ENCODE measurements at regions not wholly inside any gene's neighbourhood (a gene's known extent, or its start where the extent isn't known, plus 50 kb on each side); places are given as distances from the start of the nearest gene placed in this dataset.
"Not testable (repeated sequence)": the region's sequence is repeated elsewhere in the genome, so short reads cannot be mapped to it uniquely, and the experiment has no call there.

DNA sequence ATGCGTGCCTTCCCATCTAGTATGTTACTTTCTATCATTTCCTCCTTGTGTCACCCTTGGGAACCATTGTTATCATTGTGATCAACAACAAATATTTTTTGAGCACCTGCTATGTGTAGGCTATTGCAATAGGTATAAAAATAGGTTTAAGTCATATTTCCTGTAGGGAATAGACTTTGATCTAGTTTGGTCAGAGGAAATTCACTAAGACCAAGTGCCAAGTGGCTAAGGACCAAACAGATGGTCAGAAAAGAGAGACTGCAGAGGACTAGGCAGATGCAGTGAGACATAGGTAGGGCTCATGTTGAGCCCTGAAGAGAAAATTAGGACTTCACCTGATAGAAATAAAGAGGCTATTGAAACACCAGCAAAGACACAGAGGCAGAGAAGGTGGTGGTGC is 430.0 kb upstream of the ADAMTSL1 start:
- Mint-ChIP-seq H3K27ac (no peak overlapping the region), H3K9me3 (no peaks in the 10 kb centered on the region), H3K4me1 (no peaks in the 10 kb centered on the region), H3K4me3 (no peak overlapping the region), H3K36me3 (ENCODE audit: low read depth) (no peaks in the 10 kb centered on the region), H3K27me3 (no peaks in the 10 kb centered on the region)
- intact Hi-C loops (cut with micrococcal nuclease): no loop called here
- no peak for DNase-seq

DNA sequence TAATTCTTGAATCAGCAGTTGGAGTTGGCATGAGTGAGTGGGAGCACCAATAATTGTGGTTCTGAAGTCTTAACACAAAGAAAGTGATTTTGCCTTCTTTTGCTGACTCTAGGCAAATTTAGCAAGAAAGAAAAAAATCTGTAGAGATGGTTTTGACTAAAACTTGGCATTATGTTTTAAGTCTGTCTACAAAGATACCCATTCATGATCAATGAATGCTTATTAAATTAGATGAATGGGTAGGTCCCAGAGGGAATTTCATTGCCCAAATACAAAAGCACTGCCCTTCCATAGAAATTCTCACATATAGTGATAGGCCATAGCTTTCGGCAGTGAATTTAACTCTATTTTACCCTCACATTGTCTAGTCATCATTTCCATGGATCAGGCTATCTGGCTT is 428.6 kb upstream of the ADAMTSL1 start:
- Mint-ChIP-seq H3K27ac (no peak overlapping the region), H3K4me3 (no peak overlapping the region)
- no peak for DNase-seq

GRCh38 chr9:18046068-18046467 is 427.9 kb upstream of the ADAMTSL1 start:
- intact Hi-C loops (cut with micrococcal nuclease): no loop called here
- Mint-ChIP-seq H3K27me3 (no peaks in the 10 kb centered on the region), H3K4me1 (no peaks in the 10 kb centered on the region), H3K4me3 (no peak overlapping the region), H3K36me3 (ENCODE audit: low read depth) (no peaks in the 10 kb centered on the region), H3K9me3 (no peaks in the 10 kb centered on the region), H3K27ac (no peak overlapping the region)
- DNase-seq: no peak

More for the DNA sequence above, 428.6 kb upstream of the ADAMTSL1 start:
- intact Hi-C loops (cut with micrococcal nuclease): no loop called here
- Mint-ChIP-seq H3K36me3 (ENCODE audit: low read depth) (no peaks in the 10 kb centered on the region), H3K9me3 (no peaks in the 10 kb centered on the region), H3K27me3 (no peaks in the 10 kb centered on the region), H3K4me1 (no peaks in the 10 kb centered on the region)

GRCh38 chr9:18051638-18052037 is 422.3 kb upstream of the ADAMTSL1 start:
- H3K4me1 Mint-ChIP-seq: peaks cover under 1% of the 10 kb centered on the region
- DNase-seq: no peak
- H3K9me3 Mint-ChIP-seq: no peaks in the 10 kb centered on the region
- H3K36me3 Mint-ChIP-seq (ENCODE audit: low read depth): no peaks in the 10 kb centered on the region
- intact Hi-C loops (cut with micrococcal nuclease): no loop called here
- no peak overlapping the region for H3K4me3 Mint-ChIP-seq
- H3K27ac Mint-ChIP-seq: no peak overlapping the region
- H3K27me3 Mint-ChIP-seq: no peaks in the 10 kb centered on the region

GRCh38 chr9:18052060-18052459 is 421.9 kb upstream of the ADAMTSL1 start:
- no peaks in the 10 kb centered on the region for H3K27me3 Mint-ChIP-seq
- no peaks in the 10 kb centered on the region for H3K9me3 Mint-ChIP-seq
- H3K27ac Mint-ChIP-seq: no peak overlapping the region
- no peaks in the 10 kb centered on the region for H3K36me3 Mint-ChIP-seq (ENCODE audit: low read depth)
- DNase-seq: no peak
- H3K4me3 Mint-ChIP-seq: no peak overlapping the region
- H3K4me1 Mint-ChIP-seq: peaks cover 1% of the 10 kb centered on the region
- intact Hi-C loops (cut with micrococcal nuclease): no loop called here

DNA sequence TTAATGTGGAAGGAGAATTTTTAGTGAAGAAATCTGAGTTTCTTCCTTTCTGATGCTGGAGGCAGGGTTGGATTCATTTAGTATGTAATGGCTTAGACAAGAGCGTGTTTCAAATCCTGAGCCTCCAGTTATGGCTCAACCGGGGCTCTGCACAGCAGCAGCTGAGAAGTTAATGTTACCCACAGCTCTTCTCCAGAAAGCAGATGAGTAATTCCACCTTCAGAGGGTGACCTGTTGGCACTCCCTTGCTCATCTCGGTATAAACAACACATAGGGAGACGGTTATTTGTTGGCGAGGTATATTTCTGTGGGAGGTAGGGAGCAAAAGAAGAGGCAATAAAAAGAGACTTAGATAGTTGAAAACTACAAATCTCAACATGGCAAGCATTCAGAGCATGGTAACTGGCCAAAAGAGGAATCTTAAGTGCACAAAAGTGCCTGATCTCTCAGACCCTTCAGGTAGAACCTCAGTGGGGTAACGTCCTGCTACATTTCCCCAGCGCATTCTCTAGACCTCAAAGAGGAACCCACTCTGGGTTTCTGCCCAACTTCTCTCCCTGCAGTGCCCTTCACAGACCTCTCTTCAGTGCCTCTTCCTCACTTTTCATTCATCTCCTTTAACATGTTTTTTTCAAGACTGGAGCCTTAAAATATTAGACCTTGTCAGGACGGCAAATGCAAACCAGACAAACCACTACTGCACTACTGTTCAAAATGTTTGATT is 417.5 kb upstream of the ADAMTSL1 start:
- Mint-ChIP-seq H3K4me1 (peaks cover 1% of the 10 kb centered on the region), H3K27me3 (no peaks in the 10 kb centered on the region), H3K36me3 (ENCODE audit: low read depth) (no peaks in the 10 kb centered on the region), H3K9me3 (no peaks in the 10 kb centered on the region), H3K4me3 (no peak overlapping the region), H3K27ac (no peak overlapping the region)
- intact Hi-C loops (cut with micrococcal nuclease): no loop called here
- DNase-seq: no peak

GRCh38 chr9:18056993-18057369 is 417.0 kb upstream of the ADAMTSL1 start:
- intact Hi-C loops (cut with micrococcal nuclease): no loop called here
- Mint-ChIP-seq H3K36me3 (ENCODE audit: low read depth) (no peaks in the 10 kb centered on the region), H3K4me1 (peaks cover 1% of the 10 kb centered on the region), H3K27me3 (no peaks in the 10 kb centered on the region), H3K4me3 (no peak overlapping the region), H3K27ac (no peak overlapping the region), H3K9me3 (no peaks in the 10 kb centered on the region)
- no peak for DNase-seq

DNA sequence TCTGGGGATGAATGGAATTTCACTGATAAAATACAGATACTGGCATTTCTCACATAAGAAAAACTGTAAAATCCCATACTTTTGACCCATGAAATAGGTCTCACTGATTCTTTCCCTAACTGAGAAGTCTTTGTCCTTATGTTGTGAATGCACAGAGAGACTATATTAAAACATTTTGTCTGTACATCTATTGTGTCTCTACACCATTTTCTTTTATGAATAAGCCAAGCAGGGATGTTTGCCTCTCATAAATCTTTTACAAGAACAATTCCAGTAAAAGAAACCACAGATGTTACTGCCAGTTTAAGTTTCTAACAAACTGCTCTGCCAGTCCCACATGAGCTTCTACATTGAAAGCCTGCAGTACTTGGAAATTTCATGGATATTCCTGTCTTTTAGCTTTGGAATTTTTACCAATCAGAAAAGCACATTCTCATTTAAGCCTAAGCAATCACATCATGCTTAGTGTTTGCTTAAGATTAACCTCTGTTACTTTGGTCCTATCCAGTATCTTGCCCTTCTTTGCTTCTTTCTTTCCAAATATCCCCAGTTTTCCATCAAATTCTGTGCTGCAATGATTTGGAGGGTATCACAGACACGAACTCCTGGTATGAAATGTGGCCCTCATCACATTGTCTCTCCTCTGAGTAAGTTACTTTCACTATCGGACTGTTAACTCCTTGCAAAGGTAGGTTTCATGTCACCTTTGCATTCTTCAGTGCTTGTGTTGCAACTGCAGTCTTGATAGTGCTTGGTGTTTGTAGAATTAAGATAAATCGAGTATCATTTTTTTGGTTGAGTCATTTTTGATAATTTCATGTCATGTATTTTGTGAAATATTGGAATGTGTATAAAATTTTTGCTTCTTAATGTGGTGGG is 415.1 kb upstream of the ADAMTSL1 start:
- DNase-seq: no peak
- H3K4me1 Mint-ChIP-seq: peaks cover 1% of the 10 kb centered on the region
- intact Hi-C loops (cut with micrococcal nuclease): no loop called here
- no peaks in the 10 kb centered on the region for H3K27me3 Mint-ChIP-seq
- H3K4me3 Mint-ChIP-seq: no peak overlapping the region
- no peaks in the 10 kb centered on the region for H3K9me3 Mint-ChIP-seq
- H3K27ac Mint-ChIP-seq: no peak overlapping the region
- no peaks in the 10 kb centered on the region for H3K36me3 Mint-ChIP-seq (ENCODE audit: low read depth)

GRCh38 chr9:18059447-18059846 is 414.5 kb upstream of the ADAMTSL1 start:
- Mint-ChIP-seq H3K9me3 (no peaks in the 10 kb centered on the region), H3K36me3 (ENCODE audit: low read depth) (no peaks in the 10 kb centered on the region), H3K27ac (no peak overlapping the region), H3K4me3 (no peak overlapping the region), H3K4me1 (peaks cover 1% of the 10 kb centered on the region), H3K27me3 (no peaks in the 10 kb centered on the region)
- intact Hi-C loops (cut with micrococcal nuclease): no loop called here
- no peak for DNase-seq

- intact Hi-C loops (cut with micrococcal nuclease): no loop called here
- Mint-ChIP-seq H3K4me1 (peaks cover 1% of the 10 kb centered on the region), H3K4me3 (no peak overlapping the region), H3K9me3 (peaks cover 3% of the 10 kb centered on the region), H3K27me3 (no peaks in the 10 kb centered on the region), H3K36me3 (ENCODE audit: low read depth) (no peaks in the 10 kb centered on the region), H3K27ac (no peak overlapping the region)
- no peak for DNase-seq
Measured at GRCh38 chr9:18060269-18060934, 413.6 kb upstream of the ADAMTSL1 start.

GRCh38 chr9:18061332-18061731 is 412.6 kb upstream of the ADAMTSL1 start:
- intact Hi-C loops (cut with micrococcal nuclease): no loop called here
- no peaks in the 10 kb centered on the region for H3K36me3 Mint-ChIP-seq (ENCODE audit: low read depth)

DNA sequence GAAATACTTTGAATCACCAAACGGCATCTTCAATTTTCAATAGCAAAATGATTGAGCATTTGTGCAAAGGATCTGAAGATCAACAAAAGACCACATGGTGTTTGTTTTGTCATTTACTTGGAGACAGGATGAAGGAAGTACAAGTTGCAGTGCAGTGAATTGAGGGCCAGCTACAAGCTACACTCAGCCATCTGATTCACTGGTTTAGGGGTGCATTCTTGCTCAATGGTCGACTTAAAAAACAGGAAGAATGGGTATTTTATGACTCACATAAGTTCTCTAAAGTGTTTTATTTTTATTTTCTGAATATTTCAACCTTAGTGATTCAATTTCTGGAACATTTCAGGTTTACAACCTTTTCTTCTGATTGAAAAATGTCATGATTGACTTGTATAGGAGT is 412.1 kb upstream of the ADAMTSL1 start:
- intact Hi-C loops (cut with micrococcal nuclease): no loop called here

More at GRCh38 chr9:18061332-18061731, 412.6 kb upstream of the ADAMTSL1 start:
- H3K27me3 Mint-ChIP-seq: no peaks in the 10 kb centered on the region
- peaks cover 1% of the 10 kb centered on the region for H3K4me1 Mint-ChIP-seq
- H3K4me3 Mint-ChIP-seq: no peak overlapping the region
- no peak overlapping the region for H3K27ac Mint-ChIP-seq
- DNase-seq: no peak
- peaks cover 4% of the 10 kb centered on the region for H3K9me3 Mint-ChIP-seq

DNA sequence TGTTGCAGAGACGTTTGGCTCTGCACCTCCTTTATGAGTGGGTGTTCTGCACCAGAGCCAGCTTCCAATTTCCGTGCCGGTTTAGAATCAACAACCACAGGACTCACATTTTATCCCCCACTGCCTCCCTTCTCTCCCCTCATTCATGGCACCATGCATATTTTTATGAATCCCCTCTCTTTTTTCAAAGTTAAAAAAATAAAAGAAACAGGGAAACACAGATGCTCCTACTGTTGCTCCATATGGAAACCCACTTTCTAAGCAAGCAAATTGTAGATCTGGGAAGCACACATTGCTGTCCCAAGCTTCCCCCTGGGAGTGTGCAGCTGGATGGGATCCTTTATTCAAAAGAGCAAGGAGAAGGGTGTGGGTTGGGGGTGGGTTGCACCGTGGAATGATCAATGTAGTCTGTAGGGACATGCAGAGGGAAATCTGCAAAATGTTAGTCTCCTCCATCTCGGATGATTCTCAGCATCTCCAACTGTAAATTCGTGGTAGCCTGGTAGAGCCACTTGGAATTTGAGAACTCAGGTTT is 410.0 kb upstream of the ADAMTSL1 start:
- Mint-ChIP-seq H3K27ac (no peak overlapping the region), H3K4me3 (no peak overlapping the region), H3K4me1 (no peaks in the 10 kb centered on the region), H3K36me3 (ENCODE audit: low read depth) (no peaks in the 10 kb centered on the region), H3K9me3 (peaks cover 4% of the 10 kb centered on the region), H3K27me3 (no peaks in the 10 kb centered on the region)
- intact Hi-C loops (cut with micrococcal nuclease): no loop called here
- DNase-seq: no peak

More for the DNA sequence above, 412.1 kb upstream of the ADAMTSL1 start:
- H3K9me3 Mint-ChIP-seq: peaks cover 4% of the 10 kb centered on the region
- no peaks in the 10 kb centered on the region for H3K27me3 Mint-ChIP-seq
- no peak overlapping the region for H3K27ac Mint-ChIP-seq
- H3K36me3 Mint-ChIP-seq (ENCODE audit: low read depth): no peaks in the 10 kb centered on the region
- no peak for DNase-seq
- H3K4me3 Mint-ChIP-seq: no peak overlapping the region
- H3K4me1 Mint-ChIP-seq: no peaks in the 10 kb centered on the region

- H3K4me3 Mint-ChIP-seq; intact Hi-C loops (cut with micrococcal nuclease); H3K27me3 Mint-ChIP-seq; DNase-seq; H3K9me3 Mint-ChIP-seq; H3K36me3 Mint-ChIP-seq (ENCODE audit: low read depth); H3K4me1 Mint-ChIP-seq; H3K27ac Mint-ChIP-seq: not testable (repeated sequence)
Measured at GRCh38 chr9:18066608-18067007, 407.3 kb upstream of the ADAMTSL1 start.
